NCI-H345 treated with DMSO at 0.1 percent for 48 hours (cell line): ENCODE measurements at regions not wholly inside any gene's neighbourhood (a gene's known extent, or its start where the extent isn't known, plus 50 kb on each side); places are given as distances from the start of the nearest gene placed in this dataset.
"Not testable (repeated sequence)": the region's sequence is repeated elsewhere in the genome, so short reads cannot be mapped to it uniquely, and the experiment has no call there.

ENCODE experiments used
- DNase-seq: peaks from one replicate; lab custom pipeline; 2025; ENCODE audit not compliant: unreplicated experiment; lab: John Stamatoyannopoulos, UW

- DNase-seq: no peak
These were observed 988.9 kb downstream of the RAB28 start for GRCh38 chr4:12495211-12495610.

- DNase-seq: no peak
These were observed 991.3 kb downstream of the RAB28 start for GRCh38 chr4:12492730-12493393.

GRCh38 chr4:12488672-12489071 is 995.5 kb downstream of the RAB28 start:
- no peak for DNase-seq

DNA sequence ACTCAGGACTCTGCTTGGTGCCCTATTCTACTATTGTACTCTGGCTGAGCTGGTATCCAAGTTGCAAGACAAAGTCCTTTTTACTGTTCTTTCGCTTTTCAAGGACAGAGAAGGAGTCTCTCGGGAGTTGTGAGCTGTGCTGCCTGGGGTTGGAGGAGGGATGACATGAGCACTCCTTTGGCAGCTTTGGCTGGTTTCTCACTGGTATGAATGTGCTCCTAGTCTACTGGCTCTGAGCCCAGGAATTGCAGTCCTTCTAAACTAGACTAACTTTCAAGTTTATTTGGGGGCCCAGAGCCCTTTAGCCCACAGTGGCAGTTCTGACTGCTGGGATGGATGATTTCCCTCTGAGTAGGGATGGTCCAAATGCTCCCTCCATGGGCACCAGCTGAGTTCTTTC is 997.1 kb downstream of the RAB28 start:
- DNase-seq: no peak

DNA sequence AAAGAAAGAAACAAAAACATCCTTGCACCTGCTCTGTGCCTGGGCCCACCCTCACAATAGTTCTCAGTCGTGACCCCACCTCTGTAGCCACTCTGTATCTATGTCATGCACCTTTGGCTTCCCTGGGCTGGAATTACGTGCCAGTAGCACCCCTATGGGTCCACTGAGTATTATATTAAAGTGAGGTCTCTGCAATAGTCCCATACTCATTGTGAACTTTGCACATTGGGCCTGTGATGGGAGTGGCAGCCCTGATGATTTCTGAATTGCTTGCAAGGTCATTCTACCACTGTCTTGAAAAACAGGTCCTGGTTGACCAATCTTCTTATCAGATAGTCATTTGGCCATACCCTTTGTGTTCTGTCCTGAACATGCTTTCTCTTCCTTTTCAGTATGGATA is 1012.1 kb downstream of the RAB28 start:
- no peak for DNase-seq

- no peak for DNase-seq
These were observed 1012.9 kb downstream of the RAB28 start for GRCh38 chr4:12471193-12471592.

GRCh38 chr4:12461576-12461975 is 1022.6 kb downstream of the RAB28 start:
- not testable (repeated sequence) for DNase-seq

- DNase-seq: no peak
These were observed 1025.0 kb downstream of the RAB28 start for GRCh38 chr4:12459126-12459525.

- DNase-seq: no peak
These were observed 1025.5 kb downstream of the RAB28 start for GRCh38 chr4:12458621-12459020.

GRCh38 chr4:12452291-12452690 is 1023.6 kb upstream of the HS3ST1 start:
- DNase-seq: no peak

GRCh38 chr4:12447451-12447850 is 1018.8 kb upstream of the HS3ST1 start:
- no peak for DNase-seq

- DNase-seq: no peak
These were observed 1018.0 kb upstream of the HS3ST1 start for GRCh38 chr4:12446657-12447185.

- DNase-seq: no peak
These were observed 1017.6 kb upstream of the HS3ST1 start for GRCh38 chr4:12446256-12446655.

DNA sequence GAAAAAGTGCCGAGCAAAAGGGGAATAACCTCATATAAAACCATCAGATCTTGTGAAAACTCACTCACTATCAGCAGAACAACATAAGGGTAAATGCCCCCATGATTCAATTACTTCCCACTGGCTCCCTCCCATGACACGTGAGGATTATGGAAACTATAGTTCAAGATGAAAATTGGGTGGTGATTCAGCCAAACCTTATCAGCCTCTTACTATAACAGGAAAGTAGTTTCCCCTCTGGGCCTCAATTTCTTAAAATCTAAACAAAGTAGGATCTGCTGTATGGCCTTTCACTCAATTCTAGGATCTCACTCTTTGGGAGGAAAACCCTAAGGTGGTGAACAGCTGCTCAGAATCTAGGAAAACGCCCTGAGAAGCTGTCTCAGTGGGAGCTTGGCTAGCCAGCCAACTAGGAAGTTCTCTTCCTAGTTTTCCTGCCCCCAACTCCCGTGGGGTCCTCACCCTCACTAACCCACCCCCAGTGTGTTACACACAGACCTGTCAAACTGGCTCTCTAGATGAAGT is 1017.1 kb upstream of the HS3ST1 start:
- no peak for DNase-seq

GRCh38 chr4:12439633-12440305 is 1011.1 kb upstream of the HS3ST1 start:
- no peak for DNase-seq

DNA sequence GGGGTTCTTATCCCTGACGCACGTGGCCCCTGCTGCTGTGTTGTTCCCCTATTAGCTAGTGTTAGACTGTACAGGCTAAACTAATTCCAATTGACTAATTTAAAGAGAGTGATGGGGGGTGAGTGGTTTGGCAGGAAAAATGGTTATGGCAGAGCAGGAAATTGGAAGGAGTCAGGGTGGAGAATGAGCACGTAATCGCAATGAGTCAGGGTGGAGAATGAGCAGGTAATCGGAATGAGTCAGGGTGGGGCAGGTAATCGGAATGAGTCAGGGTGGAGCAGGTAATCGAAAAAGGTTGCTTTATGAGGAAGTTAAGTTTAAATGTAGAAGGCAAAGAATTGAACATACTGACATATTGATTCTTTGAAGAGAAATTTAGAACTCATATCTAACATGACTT is 1002.6 kb upstream of the HS3ST1 start:
- DNase-seq: not testable (repeated sequence)

DNA sequence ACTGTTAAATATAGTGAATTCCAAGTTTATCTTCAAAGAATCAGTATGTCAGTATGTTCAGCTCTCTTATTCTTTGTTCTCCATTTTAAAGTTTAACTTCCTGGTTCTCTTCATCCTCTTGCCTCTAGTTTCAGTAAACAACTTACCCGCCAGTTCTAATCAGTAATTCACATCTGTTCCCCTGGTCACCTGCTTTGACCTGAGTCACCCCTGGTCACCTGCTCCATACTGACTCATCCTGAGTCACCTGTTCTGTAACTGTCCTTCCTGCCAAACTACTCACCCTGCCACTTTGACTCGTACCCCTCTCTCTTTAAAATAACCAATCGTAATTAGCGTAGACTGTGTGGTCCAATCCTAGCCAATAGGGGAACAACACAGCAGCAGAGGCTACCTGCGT is 992.7 kb upstream of the HS3ST1 start:
- no peak for DNase-seq

- no peak for DNase-seq
These were observed 988.1 kb upstream of the HS3ST1 start for GRCh38 chr4:12416755-12417154.

- DNase-seq: no peak
These were observed 985.6 kb upstream of the HS3ST1 start for GRCh38 chr4:12414181-12414812.

DNA sequence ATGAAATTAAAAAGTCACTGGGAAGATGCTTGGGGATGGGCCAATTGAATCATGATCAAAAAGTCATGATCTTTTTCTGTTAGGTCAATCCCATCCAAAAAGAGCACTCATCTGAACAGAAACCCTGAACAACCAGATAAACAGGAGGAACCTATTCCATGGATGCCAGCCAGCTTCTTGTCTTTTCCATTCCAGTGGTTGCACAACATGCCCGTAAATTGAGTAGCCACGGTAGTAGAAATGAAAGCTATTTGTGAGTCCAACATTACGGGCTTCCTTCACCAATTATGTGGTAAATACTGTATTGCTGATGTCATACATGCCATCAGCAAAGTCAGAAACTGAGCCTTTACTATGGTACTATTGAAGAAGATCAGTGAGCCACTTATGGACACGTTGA is 982.4 kb upstream of the HS3ST1 start:
- DNase-seq: no peak

GRCh38 chr4:12409507-12410190 is 981.0 kb upstream of the HS3ST1 start:
- no peak for DNase-seq
